Upper lobe of left lung (tissue), 6 donors: ENCODE measurements at regions not wholly inside any gene's neighbourhood (a gene's known extent, or its start where the extent isn't known, plus 50 kb on each side); places are given as distances from the start of the nearest gene placed in this dataset.

Experiments used
- ATAC-seq, 2 donors: fragments of 200-7000 bp; cut with Tn5 transposase; one replicate each; pipeline ENCODE4 v1.9.1; 2022; ENCODE audit warnings: mild to moderate bottlenecking in 2 of 2, moderate library complexity in 2 of 2; ENCODE audit not compliant: low FRiP score in 2 of 2
- DNase-seq, 2 donors: peaks; one replicate each; pipeline ENCODE4 v3.0.0-alpha.2; 2019 to 2020
- H3K27ac ChIP-seq, 4 donors: fragments of 200-600 bp; sonication (generic); one replicate each; pipeline ENCODE4 v1.5.1; 2016 to 2019
- H3K27me3 ChIP-seq, 4 donors: fragments of 200-600 bp; sonication (generic); one replicate each; pipeline ENCODE4 v1.5.1; 2017 to 2019
- H3K36me3 ChIP-seq, 4 donors: fragments of 200-600 bp; sonication (generic); one replicate each; pipeline ENCODE4 v1.5.1; 2016 to 2019
- H3K4me1 ChIP-seq, 4 donors: fragments of 200-600 bp; sonication (generic); one replicate each; pipeline ENCODE4 v1.5.1; 2018 to 2019
- H3K4me3 ChIP-seq, 4 donors: fragments of 200-600 bp; sonication (generic); one replicate each; pipeline ENCODE4 v1.5.1; 2017 to 2019; ENCODE audit warnings: mild to moderate bottlenecking in 2 of 4, moderate library complexity in 1 of 4
- H3K9me3 ChIP-seq, 4 donors: fragments of 200-600 bp; sonication (generic); one replicate each; pipeline ENCODE4 v1.5.1; 2018 to 2019
- CTCF ChIP-seq, 6 experiments: fragments of 450-650 bp in 4 of 6; fragments of 200-600 bp in 2 of 6; sonication (generic) in 2 of 6; IDR thresholded peaks; one replicate each; pipeline ENCODE4 v1.5.1; 2016 to 2019; ENCODE audit warnings: antibody characterized with exemption in 6 of 6
- EP300 ChIP-seq, 4 donors: sonication (generic); formaldehyde crosslinking; IDR thresholded peaks; one replicate each; pipeline ENCODE4 v1.5.1; 2017; ENCODE audit warnings: antibody characterized with exemption in 4 of 4, control low read depth in 2 of 4
- POLR2A ChIP-seq, 4 donors: fragments of 450-650 bp; IDR thresholded peaks; one replicate each; pipeline ENCODE4 v1.5.1; 2016 to 2017; ENCODE audit warnings: antibody characterized with exemption in 4 of 4, mild to moderate bottlenecking in 2 of 4
- POLR2AphosphoS5 ChIP-seq, 2 donors: sonication (generic); formaldehyde crosslinking; IDR thresholded peaks; one replicate each; pipeline ENCODE4 v1.5.1; 2017; ENCODE audit warnings: antibody characterized with exemption in 2 of 2
- WGBS, 2 donors: methylation state at CpG; one replicate each; pipeline ENCODE4 v1.1.5; 2017 to 2018; 5-methylcytosine and 5-hydroxymethylcytosine counted together
- donor health status: DM: no; HTN: no; CAD: no; lungs with moderate emphysema.
- donor health status: DM: no; HTN: yes; CAD: no; lungs with severe emphysema.

- Histone ChIP-seq H3K27me3 (no peaks in the 10 kb centered on the region), H3K4me1 (no peaks in the 10 kb centered on the region), H3K27ac (no peak overlapping the region), H3K9me3 (no peaks in the 10 kb centered on the region), H3K36me3 (no peaks in the 10 kb centered on the region), H3K4me3 (no peak overlapping the region)
- no peak for TF ChIP-seq POLR2AphosphoS5 (IDR thresholded peaks at IDR 0.05)
- no peak for TF ChIP-seq CTCF (IDR thresholded peaks at IDR 0.05)
- DNase-seq (no peak), ATAC-seq (no peak)
- 96 to 97% methylated on average over 2 of the region's 2 CpGs for WGBS, 2 donors
Observed at GRCh38 chr10:90462749-90463470, 394.9 kb downstream of the HTR7 start.

- ATAC-seq (no peak), DNase-seq (no peak)
- no peak overlapping the region for H3K4me3 ChIP-seq
- WGBS, 2 donors, result 69 to 75% methylated on average over 1 of the region's 1 CpG
- no peak for TF ChIP-seq EP300 (IDR thresholded peaks at IDR 0.05)
- H3K36me3 ChIP-seq, result no peaks in the 10 kb centered on the region
- H3K27ac ChIP-seq, result no peak overlapping the region
- no peaks in the 10 kb centered on the region for H3K27me3 ChIP-seq
- H3K9me3 ChIP-seq, result no peaks in the 10 kb centered on the region
- H3K4me1 ChIP-seq, result no peaks in the 10 kb centered on the region
Observed at GRCh38 chr10:90464329-90464728, 393.5 kb downstream of the HTR7 start.

GRCh38 chr10:90470966-90471365 is 386.9 kb downstream of the HTR7 start:
- DNase-seq (no peak), ATAC-seq (no peak)
- 70 to 87% methylated on average over 1 of the region's 1 CpG for WGBS, 2 donors
- no peaks in the 10 kb centered on the region for H3K36me3 ChIP-seq
- H3K27me3 ChIP-seq, result no peaks in the 10 kb centered on the region
- no peak overlapping the region for H3K4me3 ChIP-seq
- TF ChIP-seq POLR2A (IDR thresholded peaks at IDR 0.05) (no peak), EP300 (IDR thresholded peaks at IDR 0.05) (no peak), POLR2AphosphoS5 (IDR thresholded peaks at IDR 0.05) (no peak)
- H3K9me3 ChIP-seq, result no peaks in the 10 kb centered on the region
- no peak overlapping the region for H3K27ac ChIP-seq
- no peaks in the 10 kb centered on the region for H3K4me1 ChIP-seq

- H3K9me3 ChIP-seq, result no peaks in the 10 kb centered on the region
- H3K36me3 ChIP-seq, result no peaks in the 10 kb centered on the region
- no peak overlapping the region for H3K4me3 ChIP-seq
- no peaks in the 10 kb centered on the region for H3K27me3 ChIP-seq
- no peak for DNase-seq
- no peak for TF ChIP-seq CTCF (IDR thresholded peaks at IDR 0.05)
- TF ChIP-seq EP300 (IDR thresholded peaks at IDR 0.05), result no peak
- no peak for TF ChIP-seq POLR2A (IDR thresholded peaks at IDR 0.05)
- TF ChIP-seq POLR2AphosphoS5 (IDR thresholded peaks at IDR 0.05), result no peak
- no peak overlapping the region for H3K27ac ChIP-seq
- no peaks in the 10 kb centered on the region for H3K4me1 ChIP-seq
- no peak for ATAC-seq
Observed at GRCh38 chr10:90480466-90480865, 377.4 kb downstream of the HTR7 start.

- H3K9me3 ChIP-seq, result no peaks in the 10 kb centered on the region
- no peaks in the 10 kb centered on the region for H3K27me3 ChIP-seq
- no peak for ATAC-seq
- TF ChIP-seq EP300 (IDR thresholded peaks at IDR 0.05) (no peak), POLR2AphosphoS5 (IDR thresholded peaks at IDR 0.05) (no peak), POLR2A (IDR thresholded peaks at IDR 0.05) (no peak), CTCF (IDR thresholded peaks at IDR 0.05) (no peak)
- no peaks in the 10 kb centered on the region for H3K4me1 ChIP-seq
- DNase-seq, result no peak
- H3K4me3 ChIP-seq, result no peak overlapping the region
- no peaks in the 10 kb centered on the region for H3K36me3 ChIP-seq
- 87 to 88% methylated on average over 4 of the region's 4 CpGs for WGBS, 2 donors
- H3K27ac ChIP-seq, result no peak overlapping the region
Observed at GRCh38 chr10:90481326-90481923, 376.4 kb downstream of the HTR7 start.

- no peaks in the 10 kb centered on the region for H3K4me1 ChIP-seq
Observed at GRCh38 chr10:90484518-90484917, 373.3 kb downstream of the HTR7 start.

More at GRCh38 chr10:90484518-90484917, 373.3 kb downstream of the HTR7 start:
- Histone ChIP-seq H3K27ac (no peak overlapping the region), H3K36me3 (no peaks in the 10 kb centered on the region), H3K4me3 (no peak overlapping the region), H3K27me3 (no peaks in the 10 kb centered on the region), H3K9me3 (no peaks in the 10 kb centered on the region)
- ATAC-seq (peak in 1 of 2 donors; percentile 38), DNase-seq (no peak)
- WGBS, 2 donors, result 84 to 91% methylated on average over 3 of the region's 3 CpGs
- no peak for TF ChIP-seq EP300 (IDR thresholded peaks at IDR 0.05)
- TF ChIP-seq CTCF (IDR thresholded peaks at IDR 0.05), result no peak
